Fibroblast of peridontal ligament (primary cell): ENCODE measurements at regions not wholly inside any gene's neighbourhood (a gene's known extent, or its start where the extent isn't known, plus 50 kb on each side); places are given as distances from the start of the nearest gene placed in this dataset.

Source experiments
- DNase-seq: peaks from one replicate; pipeline ENCODE4 v3.0.0-alpha.2; 2010; ENCODE audit errors: extremely low read depth

DNA sequence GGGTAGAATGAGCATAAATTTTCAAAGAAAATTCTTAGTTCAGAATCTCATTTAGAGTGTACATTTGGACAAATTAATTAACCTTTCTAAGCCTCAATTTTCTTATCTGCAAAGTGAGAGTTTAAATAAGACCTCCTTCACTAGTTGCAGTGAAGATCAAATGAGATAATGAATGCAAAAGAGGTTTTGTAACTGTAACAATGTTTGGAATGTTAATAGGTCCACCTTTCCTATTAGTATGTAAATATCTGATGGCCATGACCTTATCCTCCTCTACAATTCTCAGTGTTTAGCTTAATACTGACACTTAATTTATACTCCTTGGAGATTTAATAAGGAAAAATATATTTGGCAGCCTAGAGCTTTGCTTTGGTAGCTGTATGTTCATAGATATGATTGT, 138.8 kb downstream of the GABRG1 start:
- no peak for DNase-seq

DNA sequence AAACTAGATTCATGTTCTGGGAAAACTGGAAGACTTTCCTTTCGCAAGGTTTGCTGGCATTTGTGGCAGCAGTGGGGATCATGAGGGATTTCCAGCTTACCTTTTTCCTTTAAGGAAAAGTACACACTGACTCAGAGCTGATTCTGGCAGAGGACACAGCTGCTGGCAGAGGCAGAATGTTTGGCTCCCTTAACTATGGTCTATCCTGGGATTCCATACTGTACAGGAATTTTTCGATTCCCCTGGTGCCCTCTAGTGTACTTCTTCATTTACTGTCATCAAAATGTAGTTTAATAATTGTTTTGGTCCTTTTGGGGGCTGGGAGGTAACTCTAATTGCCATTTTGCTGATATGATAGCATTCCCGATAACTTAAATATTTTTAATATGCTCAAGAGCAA, 152.7 kb downstream of the GABRG1 start:
- DNase-seq: no peak

GRCh38 chr4:45957353-45957752, 166.5 kb downstream of the GABRG1 start:
- DNase-seq: no peak

DNA sequence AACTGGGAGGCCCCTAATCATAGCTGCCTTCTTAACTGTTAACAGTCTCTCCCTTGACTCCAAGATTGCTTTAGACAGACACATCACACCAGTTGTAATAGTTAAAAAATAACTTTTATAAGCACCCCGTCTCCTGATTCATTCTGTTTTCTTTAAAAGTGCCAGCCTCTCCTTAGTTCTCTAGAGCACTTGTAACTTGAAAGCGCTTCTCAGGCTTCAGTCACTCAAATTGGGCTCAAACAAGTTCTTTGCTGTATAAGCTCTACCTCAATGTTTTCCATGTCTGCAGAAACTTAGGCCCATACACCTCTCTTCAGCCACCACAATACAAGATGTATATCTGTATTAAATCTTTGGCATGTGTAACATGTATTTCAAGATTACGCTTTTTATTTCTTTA, 169.6 kb downstream of the GABRG1 start:
- DNase-seq: no peak

- DNase-seq: no peak
Observed at GRCh38 chr4:45951153-45951552, 172.7 kb downstream of the GABRG1 start.

GRCh38 chr4:45946699-45947098, 177.2 kb downstream of the GABRG1 start:
- DNase-seq: no peak

DNA sequence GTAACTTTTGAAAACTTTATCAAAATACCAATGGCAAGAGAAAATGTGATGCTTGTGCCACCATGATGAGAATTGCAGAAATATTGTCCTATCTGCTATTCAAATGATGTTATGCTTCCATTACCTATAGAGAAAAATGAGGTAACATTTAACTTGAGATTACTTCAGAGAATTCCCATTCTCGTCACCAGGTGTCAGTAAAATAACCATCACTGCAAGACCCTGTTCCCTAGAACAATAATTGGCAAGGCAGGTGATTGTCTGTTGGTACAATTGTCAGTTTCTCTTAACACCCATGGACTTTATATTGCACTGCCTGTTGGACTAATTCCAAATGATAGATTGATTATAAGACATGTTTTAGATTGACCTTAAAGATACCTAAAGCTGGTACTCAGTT, 179.9 kb downstream of the GABRG1 start:
- DNase-seq: no peak

DNA sequence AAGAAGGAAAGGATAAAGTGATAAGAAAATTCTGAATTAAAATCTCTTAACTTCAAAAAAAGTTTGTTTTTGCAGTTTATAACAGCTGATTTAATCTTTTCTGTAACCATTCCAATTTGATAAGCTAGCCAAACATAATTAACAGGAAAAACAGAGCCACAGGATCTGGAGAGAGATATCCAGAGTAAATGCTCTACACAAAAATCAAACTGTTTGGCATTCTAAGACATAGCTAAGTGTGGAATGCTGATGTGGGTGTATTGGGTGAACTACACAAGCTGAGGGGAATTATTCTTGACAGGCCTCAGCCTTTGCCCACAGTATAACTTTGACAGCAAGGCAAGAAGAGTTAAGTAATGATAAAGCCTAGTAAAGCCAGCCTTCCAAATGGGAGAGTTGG, 184.8 kb downstream of the GABRG1 start:
- DNase-seq: no peak

- DNase-seq: no peak
Observed at GRCh38 chr4:45931154-45931553, 192.7 kb downstream of the GABRG1 start.

DNA sequence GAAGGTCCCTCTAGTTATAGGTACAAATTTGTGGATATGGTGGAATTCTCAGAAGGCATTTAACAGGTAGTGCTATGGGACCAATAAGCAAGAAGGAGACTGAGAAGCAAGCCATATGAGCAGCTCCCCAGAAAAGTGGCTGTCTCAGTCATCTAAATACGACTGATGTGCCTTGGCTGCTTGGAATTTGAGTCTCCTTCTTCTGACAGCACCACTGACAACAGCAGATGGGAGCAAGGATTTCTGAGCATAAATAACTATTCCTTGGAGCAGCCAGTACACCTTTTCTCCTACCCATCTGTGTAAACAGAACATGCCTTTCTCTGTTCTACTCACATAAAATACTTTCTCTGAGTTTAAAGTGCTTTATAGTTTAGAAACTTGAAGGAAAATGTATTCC, 196.2 kb downstream of the GABRG1 start:
- DNase-seq: no peak

GRCh38 chr4:45925809-45926208, 198.0 kb downstream of the GABRG1 start:
- no peak for DNase-seq

GRCh38 chr4:45920861-45921260, 203.0 kb downstream of the GABRG1 start:
- DNase-seq: no peak

- DNase-seq: no peak
Observed at GRCh38 chr4:45910511-45910910, 213.3 kb downstream of the GABRG1 start.

DNA sequence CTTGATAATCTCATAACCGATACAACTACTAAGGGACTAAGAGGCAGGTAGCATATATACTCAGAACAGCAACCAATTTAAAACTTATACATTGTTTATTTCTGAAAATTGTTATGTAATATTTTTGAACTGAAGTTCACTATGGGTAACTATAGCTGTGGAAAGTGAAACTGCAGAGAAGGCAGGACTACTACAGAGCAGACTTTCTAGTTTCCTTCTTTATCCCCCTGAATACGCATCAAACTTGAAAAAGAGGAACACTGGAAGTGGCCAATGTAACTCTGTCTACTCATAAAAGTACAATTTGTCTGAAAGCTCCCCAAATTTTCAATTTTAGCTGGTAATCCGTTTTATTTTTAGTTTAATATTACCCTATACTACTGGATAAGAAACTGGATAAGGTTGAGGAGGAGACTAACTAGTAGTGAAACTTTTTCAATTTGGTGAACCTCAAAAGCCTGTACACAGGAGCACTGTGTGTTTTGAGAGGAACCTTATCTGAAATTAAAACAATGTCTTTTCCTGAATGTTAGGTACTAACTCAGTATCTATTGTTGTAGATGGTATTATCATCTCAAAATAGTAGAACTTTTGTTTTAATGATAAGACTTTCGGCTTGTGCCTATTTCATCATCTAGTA, 225.8 kb downstream of the GABRG1 start:
- no peak for DNase-seq

DNA sequence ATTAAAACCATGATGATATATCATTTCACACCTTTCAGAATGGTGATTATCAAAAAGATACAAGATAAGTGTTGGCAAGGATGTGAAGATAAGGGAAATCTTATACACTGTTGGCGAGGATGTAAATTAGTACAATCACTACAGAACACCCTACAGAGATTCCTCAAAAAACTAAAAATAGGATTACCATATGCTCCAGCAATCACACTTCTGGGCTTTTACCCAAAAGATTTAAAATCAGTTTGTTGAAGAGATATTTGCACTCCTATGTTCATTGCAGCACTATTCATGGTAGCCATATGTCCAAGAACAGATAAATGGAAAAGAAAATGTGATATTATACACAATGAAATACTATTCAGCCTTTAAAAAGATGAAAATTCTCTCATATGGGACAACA, 240.4 kb downstream of the GABRG1 start:
- no peak for DNase-seq

DNA sequence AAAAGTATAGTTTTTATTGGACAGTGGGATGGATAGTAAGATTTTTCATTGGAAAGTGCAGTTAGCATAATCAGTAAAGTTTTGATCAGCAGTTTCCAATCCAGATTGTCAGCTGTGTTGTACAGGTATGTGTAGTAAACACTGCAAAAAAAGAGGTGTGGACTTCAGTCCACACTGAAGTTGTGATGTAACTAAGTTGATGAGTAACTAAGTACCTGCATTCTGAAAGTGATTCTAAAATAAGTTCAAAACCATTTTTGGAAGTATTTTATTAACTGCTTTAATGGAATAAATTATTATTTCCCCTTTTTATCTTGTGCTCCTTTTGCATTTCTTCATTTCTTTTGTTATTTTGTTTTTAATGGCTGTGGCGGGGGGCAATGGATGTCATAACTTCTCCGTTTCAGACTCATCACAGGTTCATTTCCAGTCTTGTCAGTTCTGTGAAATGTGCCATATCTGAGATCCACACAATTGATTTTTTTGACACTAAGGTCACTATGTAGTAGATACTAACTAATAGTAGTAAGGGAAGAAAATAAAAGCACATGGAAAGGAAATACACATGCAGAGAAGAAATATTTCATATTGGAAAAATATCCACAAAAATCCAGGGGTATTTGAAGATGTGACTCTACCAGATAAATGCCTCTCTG, 247.5 kb downstream of the GABRG1 start:
- DNase-seq: no peak

DNA sequence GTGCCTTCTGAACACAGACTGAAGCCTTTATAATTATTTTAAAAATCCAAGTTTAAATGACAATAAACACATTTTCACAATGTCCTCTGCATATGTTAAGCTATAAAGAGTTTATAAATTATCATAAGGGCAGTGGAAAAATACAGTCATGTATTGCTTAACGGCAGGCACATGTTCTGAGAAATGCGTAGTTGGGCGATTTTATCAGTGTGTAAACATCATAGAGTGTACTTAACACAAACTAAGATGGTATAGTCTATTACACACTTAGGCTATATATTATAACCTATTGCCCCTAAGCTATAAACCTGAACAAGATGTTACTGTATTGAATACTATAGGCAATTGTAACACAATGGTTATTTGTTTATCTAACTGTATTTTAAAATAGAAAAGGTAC, 254.7 kb downstream of the GABRG1 start:
- no peak for DNase-seq

DNA sequence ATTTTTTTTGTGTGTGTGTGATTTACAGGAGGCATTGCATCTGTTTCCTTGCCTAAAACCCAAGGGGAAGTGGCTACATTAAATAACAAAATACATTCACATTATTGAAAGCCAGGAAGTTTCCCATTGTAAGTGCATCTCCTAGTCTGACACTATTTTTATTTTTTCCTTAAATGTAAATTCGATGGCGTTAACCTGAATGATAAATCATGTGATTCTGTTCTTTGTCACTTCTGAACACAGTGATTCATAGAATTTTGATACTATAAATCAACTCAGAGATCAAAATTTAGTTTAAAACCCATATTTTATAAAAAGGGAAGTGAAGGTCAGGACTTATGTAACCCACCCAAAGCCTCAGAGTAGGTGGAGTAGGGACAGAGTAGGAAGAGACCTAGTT, 258.1 kb downstream of the GABRG1 start:
- DNase-seq: no peak

DNA sequence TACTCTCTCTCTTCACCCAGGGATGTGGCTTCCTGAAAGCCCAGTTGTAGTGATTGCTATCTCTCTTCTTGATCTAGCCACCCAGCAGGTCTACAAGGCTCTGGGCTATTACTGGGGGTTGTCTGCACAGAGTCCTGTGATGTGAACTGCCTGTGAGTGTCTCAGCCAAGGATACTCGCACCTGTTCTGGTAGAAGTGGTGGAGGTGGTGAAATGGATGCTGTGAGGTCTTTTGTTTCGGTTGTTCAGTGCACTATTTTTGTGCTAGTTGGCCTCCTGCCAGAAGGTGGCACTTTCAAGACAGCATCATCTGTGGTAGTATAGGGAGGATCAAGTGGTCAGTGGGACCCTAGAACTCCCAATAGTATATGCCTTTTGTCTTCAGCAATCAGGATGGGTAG, 268.0 kb downstream of the GABRG1 start:
- no peak for DNase-seq

DNA sequence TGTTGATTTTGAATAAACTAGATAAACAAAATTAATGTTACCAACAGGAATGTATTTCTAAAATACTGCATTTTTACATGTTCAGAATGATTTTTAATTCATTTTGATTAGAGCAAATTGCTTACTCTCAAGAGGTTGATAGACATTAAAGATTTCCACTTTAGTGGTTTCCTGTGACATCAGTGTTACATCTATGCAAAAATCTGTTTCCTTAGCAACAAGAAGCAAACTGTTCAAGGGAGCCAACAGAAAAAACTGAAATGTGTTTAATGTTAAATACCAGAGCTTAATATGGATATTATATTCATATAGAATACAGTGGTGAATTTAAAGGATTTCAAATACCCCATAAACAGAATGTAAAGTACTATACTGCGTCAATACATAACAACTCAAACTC, 277.8 kb downstream of the GABRG1 start:
- no peak for DNase-seq

- DNase-seq: no peak
Observed at GRCh38 chr4:45841791-45842190, 282.1 kb downstream of the GABRG1 start.

- DNase-seq: no peak
Observed at GRCh38 chr4:45831692-45832091, 292.2 kb downstream of the GABRG1 start.

DNA sequence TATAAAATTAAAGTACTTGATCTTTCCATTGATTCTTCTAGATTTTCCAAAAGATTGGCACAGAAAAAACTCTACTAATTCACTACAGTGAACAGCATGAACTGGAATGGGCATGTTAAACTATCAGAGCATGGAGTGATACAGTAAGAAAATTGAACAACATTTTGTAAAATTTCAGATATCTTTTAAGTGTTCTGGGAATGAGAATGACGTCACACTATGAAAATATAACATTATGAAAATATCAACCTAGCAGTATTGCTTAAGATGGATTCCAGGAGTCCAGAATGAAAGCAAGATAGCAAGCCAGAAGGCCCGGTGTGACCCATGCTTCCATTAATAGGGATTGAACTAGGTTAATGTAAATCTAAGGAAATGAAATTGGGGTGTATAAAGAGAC, 319.9 kb downstream of the GABRG1 start:
- DNase-seq: no peak

- no peak for DNase-seq
Observed at GRCh38 chr4:45795135-45795534, 328.7 kb downstream of the GABRG1 start.
